A673 (cell line): ENCODE measurements at regions not wholly inside any gene's neighbourhood (a gene's known extent, or its start where the extent isn't known, plus 50 kb on each side); places are given as distances from the start of the nearest gene placed in this dataset.

Experiments used
- BruUV-seq: library from RNA; stranded (reverse); fragments of 400-500 nt; replicated peaks from 2 replicates; lab custom pipeline; 2021; lab: Mats Ljungman, UMichigan
- CTCF ChIA-PET: fragments of 300-600 bp; sonication (Branson Sonifier 250); formaldehyde crosslinking; loops from one replicate; lab custom pipeline; 2022; ENCODE audit warnings: antibody characterized with exemption; lab: Charles Lee
- POLR2A ChIA-PET: fragments of 300-600 bp; sonication (Branson Sonifier 250); formaldehyde crosslinking; loops from one replicate; lab custom pipeline; 2022; ENCODE audit warnings: antibody characterized with exemption; ENCODE audit not compliant: low non-redundant PET; lab: Charles Lee
- DNase-seq: peaks from one replicate; pipeline ENCODE4 v3.0.0-alpha.2; 2015; ENCODE audit warnings: low spot score
- H3K27ac ChIP-seq: fragments of 200-600 bp; sonication (generic); 2 replicates; pipeline ENCODE4 v1.5.1; 2016; ENCODE audit warnings: mixed run types, low read depth, mild to moderate bottlenecking, mixed read lengths, antibody characterized with exemption, low read length; ENCODE audit not compliant: poor library complexity, severe bottlenecking
- H3K27me3 ChIP-seq: fragments of 200-600 bp; sonication (generic); replicated peaks from 2 replicates; pipeline ENCODE4 v1.6.1; 2017; ENCODE audit warnings: mixed run types, low read depth, mild to moderate bottlenecking, mixed read lengths, antibody characterized with exemption, low read length; ENCODE audit not compliant: insufficient read depth, poor library complexity
- H3K36me3 ChIP-seq: fragments of 200-600 bp; sonication (generic); 2 replicates; pipeline ENCODE4 v1.6.1; 2016; ENCODE audit warnings: mixed run types, mild to moderate bottlenecking, mixed read lengths, antibody characterized with exemption, low read length; ENCODE audit not compliant: insufficient read depth, poor library complexity, severe bottlenecking
- H3K4me1 ChIP-seq: fragments of 200-600 bp; sonication (generic); 2 replicates; pipeline ENCODE4 v1.6.1; 2017; ENCODE audit warnings: mixed run types, mild to moderate bottlenecking, mixed read lengths, antibody characterized with exemption, low read length; ENCODE audit not compliant: insufficient read depth, poor library complexity, severe bottlenecking
- H3K4me3 ChIP-seq: fragments of 200-600 bp; sonication (generic); 2 replicates; pipeline ENCODE4 v1.5.1; 2016; ENCODE audit warnings: low read depth, mixed run types, mild to moderate bottlenecking, mixed read lengths, low read length; ENCODE audit not compliant: poor library complexity, severe bottlenecking
- H3K9me3 ChIP-seq: fragments of 200-600 bp; sonication (generic); 2 replicates; pipeline ENCODE4 v1.6.1; 2016; ENCODE audit warnings: mixed run types, low read depth, mild to moderate bottlenecking, mixed read lengths, antibody characterized with exemption, low read length; ENCODE audit not compliant: poor library complexity, severe bottlenecking
- CTCF ChIP-seq: fragments of 300-800, 200-600 bp; sonication (generic); conservative IDR thresholded peaks from 2 replicates; pipeline ENCODE4 v1.5.1; 2017; ENCODE audit warnings: low read depth, mild to moderate bottlenecking, antibody characterized with exemption, low read length, moderate library complexity, mixed read lengths
- EZH2 ChIP-seq: fragments of 200-600 bp; sonication (generic); IDR thresholded peaks from 2 replicates; pipeline ENCODE4 v1.6.1; 2017; ENCODE audit warnings: borderline replicate concordance, low read depth, mild to moderate bottlenecking, mixed read lengths, antibody characterized with exemption, low read length; ENCODE audit not compliant: poor library complexity, severe bottlenecking
- intact Hi-C: fragments of 100-400 bp; cut with micrococcal nuclease; formaldehyde crosslinking; loops from one replicate; pipeline ENCODE4 v1.10.0; 2022; ENCODE audit not compliant: unreplicated experiment

- no peak for DNase-seq
- Histone ChIP-seq H3K9me3 (no peaks in the 10 kb centered on the region), H3K4me3 (no peak overlapping the region), H3K36me3 (no peaks in the 10 kb centered on the region), H3K27me3 (no peaks in the 10 kb centered on the region), H3K27ac (no peak overlapping the region), H3K4me1 (no peaks in the 10 kb centered on the region)
- ChIA-PET POLR2A (no interaction called here), CTCF (no interaction called here)
- TF ChIP-seq CTCF, result no peak
- TF ChIP-seq EZH2, result no peak
- no TSS peak for BruUV-seq
- intact Hi-C loops, result no loop called here
Measured at GRCh38 chr5:89044674-89045200, 161.8 kb upstream of the MEF2C start.

- no peaks in the 10 kb centered on the region for H3K4me1 ChIP-seq
- no peak overlapping the region for H3K4me3 ChIP-seq
- TF ChIP-seq CTCF (no peak), EZH2 (no peak)
- intact Hi-C loops, result no loop called here
- H3K9me3 ChIP-seq, result no peaks in the 10 kb centered on the region
- DNase-seq, result no peak
- no peak overlapping the region for H3K27ac ChIP-seq
- CTCF ChIA-PET, result interaction anchor here (0.6 kb wide), 1 partner anchor 23 kb away, joined by 9 read pairs; no protein-coding TSS in a partner anchor
- no peaks in the 10 kb centered on the region for H3K27me3 ChIP-seq
- no TSS peak for BruUV-seq
- H3K36me3 ChIP-seq, result no peaks in the 10 kb centered on the region
- POLR2A ChIA-PET, result no interaction called here
Measured at GRCh38 chr5:89043676-89044075, 160.7 kb upstream of the MEF2C start.

GRCh38 chr5:89042746-89043145 lies 159.8 kb upstream of the MEF2C start:
- DNase-seq, result no peak
- H3K4me1 ChIP-seq, result no peaks in the 10 kb centered on the region
- no TSS peak for BruUV-seq
- no peaks in the 10 kb centered on the region for H3K27me3 ChIP-seq
- intact Hi-C loops, result no loop called here
- no peaks in the 10 kb centered on the region for H3K9me3 ChIP-seq
- POLR2A ChIA-PET, result no interaction called here
- CTCF ChIA-PET, result no interaction called here
- H3K4me3 ChIP-seq, result no peak overlapping the region
- H3K27ac ChIP-seq, result no peak overlapping the region
- TF ChIP-seq EZH2 (no peak), CTCF (no peak)
- no peaks in the 10 kb centered on the region for H3K36me3 ChIP-seq
